CD4-positive, alpha-beta T cell treated with Interleukin-15 for 4 hours (primary cell): ENCODE measurements at regions not wholly inside any gene's neighbourhood (a gene's known extent, or its start where the extent isn't known, plus 50 kb on each side); places are given as distances from the start of the nearest gene placed in this dataset.

Source experiments
- DNase-seq: peaks from one replicate; pipeline ENCODE4 v3.0.0-alpha.2; 2020; ENCODE audit warnings: low spot score

DNA sequence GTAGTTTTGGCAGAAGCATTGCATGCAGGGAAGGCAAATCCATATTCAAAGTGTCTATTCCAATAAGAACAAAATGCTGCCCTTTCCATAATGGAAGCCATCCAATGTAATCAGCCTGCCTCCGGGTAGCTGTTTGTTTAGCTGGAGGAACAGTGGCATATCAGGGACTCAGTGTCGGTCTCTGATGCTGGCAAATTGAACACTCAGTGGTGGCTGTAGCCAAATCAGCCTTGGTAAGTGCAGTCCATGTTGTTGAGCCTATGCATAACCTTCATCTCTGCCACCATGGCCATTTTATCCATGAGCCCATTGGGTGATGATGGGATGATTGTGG lies 147.8 kb upstream of the MAX start:
- no peak for DNase-seq

DNA sequence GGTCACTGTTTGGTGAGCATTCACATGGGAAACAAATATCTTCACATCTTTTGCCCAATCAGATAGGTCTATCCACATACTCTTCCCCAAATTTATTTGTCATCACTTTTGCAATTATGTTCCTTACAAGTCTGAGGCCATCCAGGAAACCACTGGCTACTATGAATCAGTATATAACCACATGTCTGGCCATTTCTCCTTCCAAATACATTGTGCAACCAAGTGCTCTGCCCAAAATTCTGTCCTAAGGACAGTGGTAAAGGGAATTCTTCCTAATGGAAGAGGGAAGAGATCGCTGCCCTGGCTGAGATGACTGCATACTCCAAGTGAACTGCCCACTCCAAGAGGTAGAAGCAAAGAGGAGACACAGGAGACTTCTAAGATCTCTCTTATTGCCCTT lies 148.9 kb upstream of the MAX start:
- DNase-seq: no peak

DNA sequence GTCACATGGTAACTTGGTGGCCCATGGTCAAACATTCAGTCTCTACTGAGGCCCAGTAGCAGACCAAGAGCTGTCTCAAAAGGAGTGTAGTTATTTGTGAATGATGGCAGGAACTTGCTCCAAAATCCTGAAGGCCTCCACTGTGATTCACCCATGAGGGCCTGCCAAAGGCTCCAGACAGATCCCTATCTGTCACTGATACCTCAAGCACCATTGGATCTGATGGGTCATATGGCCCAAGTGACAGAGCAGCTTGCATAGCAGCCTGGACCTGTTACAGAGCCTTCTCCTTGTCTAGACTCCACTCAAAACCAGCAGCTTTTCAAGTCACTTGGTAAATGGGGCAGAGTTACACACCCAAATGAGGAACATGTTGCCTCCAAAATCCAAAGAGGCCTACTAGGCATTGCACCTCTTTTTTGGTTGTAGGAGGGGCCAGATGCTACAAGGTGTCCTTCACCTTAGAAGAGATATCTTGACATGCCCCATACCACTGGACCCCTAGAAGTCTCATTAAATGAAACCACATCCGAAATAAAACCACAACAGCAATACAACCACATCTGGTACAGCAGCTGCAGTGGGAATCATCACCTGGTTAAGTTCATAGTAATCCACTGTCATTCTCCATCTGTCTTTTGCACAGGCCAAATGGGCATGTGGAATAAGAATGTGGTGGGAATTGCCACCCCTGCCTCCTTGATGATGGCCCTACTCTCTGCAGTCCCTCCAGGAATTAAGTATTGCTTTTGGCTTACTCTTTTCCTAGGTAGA lies 150.4 kb upstream of the MAX start:
- no peak for DNase-seq

DNA sequence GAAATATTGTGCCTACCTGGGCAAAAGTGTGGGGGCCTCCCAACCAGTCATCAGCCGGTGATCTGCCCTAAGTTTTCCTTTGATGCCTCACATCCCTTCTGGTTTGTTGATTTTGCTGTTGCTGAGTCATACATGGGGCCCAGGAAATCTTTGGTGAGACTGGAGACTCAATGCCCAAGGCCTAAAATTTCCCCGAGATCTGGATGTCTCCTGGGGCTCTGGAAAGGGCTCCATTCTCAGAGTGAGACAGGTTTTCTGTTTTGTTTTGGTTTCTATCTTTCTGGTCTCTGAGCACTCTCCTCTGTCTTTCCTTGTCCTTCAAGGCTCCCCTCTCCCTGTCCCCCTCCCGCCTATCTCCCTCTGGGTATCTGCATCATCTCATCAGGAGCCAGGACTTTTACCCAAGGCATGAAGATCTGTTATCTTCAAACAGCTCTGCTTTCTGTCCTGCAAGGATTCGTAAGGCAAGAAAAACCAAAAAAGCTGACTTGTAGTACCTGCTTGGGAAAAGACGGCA lies 152.8 kb upstream of the MAX start:
- no peak for DNase-seq

DNA sequence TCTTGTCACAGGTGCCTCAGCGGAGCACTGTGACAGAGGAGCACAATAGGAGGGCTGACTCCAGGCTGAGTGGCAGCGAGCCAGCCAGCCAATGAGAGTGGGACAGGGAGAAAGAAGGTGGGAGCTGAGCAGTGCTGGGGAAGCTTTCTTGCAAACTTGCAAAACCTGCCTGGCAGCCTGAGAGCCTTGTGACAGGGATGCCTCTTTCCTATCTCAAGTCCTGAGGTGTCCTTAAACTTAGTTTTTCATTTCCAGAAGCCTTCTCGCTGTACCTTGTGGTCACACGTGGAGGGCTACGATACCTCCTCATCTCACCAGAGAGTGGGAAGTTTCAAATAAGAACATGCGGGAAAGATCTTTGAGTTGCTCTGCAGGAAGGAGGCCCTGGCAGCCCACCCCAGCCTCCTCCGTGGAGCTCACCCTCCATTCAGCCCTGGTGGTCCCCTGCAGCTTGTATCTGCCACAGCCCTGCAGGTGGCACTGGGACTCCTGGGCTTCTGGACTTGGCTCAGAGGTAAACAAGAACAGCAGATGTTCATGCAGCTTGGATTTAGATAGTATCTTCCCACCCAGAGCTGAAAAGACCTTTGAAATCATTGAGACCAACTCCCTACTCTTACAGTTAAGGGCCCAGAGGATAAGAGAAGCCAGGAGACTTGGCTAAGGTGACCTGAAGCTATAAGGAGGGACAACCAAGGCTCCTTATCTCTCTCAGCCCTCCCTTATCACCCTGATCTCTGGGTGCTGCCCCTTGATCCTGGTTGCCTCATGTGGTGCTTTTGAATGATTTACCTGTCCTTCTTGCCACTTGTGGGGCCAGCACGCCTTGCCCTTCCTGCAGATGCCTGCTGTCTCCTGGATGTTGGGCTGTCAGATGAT lies 153.5 kb upstream of the MAX start:
- no peak for DNase-seq

DNA sequence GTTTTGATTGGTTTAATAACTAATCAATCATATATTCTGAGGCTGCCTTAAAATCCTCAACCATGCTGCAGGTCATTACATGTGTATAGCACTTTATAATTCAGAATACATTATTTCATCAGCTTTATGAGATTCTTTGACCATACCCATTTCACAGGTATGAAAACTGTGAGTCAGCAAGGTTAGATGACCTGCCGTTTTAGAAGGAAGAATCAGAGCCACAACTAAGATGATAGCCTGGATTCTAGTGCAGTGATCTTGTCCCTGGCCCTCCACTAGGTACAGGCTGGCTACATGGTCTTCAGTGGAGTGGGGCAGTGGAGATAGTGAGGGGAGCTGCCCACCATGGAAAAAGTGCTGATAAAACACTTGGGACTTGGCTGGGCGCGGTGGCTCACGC lies 154.4 kb upstream of the MAX start:
- no peak for DNase-seq

DNA sequence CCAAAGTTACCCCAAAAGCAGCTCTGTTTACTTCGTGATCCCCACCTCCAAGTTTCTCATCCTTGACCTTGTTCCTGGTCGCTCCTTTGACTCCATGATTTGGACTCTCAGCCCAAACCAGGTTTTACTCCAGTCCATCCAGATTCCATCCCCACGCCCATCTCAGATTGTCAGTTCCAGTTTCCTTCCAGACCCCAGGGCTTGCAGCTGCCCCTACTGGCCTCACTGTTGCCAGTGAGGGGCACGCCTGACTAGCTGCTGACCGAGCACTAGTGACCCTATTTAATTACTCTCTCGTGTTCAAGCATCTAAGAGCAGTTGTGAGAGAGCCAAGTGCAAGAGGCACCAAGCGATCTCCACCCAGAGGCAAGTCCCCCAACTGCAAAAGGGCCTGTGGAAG lies 155.1 kb upstream of the FUT8 start:
- DNase-seq: no peak

DNA sequence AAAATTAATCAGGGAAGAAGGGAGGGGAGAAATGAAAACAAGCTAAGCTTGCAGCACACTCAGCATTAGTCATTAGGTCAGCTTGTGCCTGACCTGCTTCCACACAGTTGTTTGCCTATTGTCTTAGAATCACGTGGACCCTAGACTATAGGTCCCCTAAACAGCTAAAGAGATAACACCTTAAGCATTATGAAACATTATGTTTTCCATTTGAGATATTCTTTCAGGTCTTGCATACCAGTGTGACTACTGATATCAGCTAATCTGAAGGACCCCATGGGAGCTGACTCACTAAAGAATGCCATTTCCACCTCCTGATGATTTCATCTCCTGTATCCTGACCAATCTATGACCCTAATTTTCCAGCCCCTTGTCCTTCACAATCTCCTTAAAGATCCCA lies 154.1 kb upstream of the FUT8 start:
- DNase-seq: no peak

DNA sequence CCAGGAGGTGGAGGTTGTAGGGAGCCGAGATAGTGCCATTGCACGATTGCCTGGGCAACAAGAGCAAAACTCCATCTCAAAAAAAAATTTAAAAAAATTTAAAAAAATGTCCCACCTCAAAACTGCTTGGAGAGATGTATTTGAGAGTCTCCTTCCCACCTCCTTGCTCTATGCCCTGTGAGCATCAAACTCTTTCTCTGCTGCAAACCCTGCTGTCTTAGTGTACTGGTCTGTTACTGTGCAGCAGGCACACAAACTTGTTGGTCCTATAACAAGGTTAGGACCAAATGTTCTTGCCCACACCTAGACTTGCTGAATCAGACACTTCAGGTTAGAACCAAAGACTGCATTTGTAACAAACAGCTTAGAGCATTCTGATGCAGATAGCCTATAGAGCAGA lies 153.5 kb upstream of the FUT8 start:
- no peak for DNase-seq

DNA sequence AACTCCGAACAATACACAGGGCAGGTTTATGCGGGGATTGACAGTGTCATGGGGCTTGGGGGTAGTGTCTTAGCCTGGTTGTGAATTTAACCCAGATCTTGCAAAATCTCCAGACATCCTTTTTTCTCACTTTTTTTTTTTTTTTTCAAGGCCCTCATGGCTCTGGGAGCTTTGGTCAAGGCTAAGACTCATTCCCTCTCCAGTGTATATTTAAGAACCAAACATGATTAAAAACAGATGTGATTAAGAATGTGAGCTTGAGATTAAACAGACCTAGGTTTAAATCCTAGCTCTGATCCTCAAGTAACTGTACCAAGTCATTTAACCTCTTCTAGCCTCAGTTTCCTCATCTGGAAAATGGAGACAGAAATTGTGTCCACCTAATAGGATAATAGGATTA lies 151.7 kb upstream of the FUT8 start:
- DNase-seq: no peak

DNA sequence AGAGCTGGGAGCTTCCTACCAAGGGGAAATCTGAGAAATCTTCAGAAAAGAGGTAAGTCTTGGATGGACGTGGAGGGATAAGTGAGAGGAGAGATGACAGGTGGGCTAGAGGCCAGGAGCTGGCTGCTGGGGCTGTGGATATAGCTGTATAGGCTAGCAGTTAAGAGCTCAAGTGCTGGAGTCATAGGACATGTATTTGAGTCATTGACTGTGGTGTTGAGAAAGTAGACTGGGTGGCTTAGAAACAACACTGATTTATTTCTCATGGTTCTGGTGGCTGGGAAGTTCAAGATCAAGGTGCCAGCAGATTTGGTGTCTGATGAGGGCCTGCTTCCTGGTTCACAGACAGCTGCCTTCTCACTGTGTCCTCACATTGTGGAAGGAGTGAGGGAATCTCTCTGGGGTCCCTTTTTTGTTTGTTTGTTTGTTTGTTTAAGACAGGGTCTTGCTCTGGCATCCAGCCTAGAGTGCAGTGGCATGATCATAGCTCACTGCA lies 151.1 kb upstream of the FUT8 start:
- no peak for DNase-seq

DNA sequence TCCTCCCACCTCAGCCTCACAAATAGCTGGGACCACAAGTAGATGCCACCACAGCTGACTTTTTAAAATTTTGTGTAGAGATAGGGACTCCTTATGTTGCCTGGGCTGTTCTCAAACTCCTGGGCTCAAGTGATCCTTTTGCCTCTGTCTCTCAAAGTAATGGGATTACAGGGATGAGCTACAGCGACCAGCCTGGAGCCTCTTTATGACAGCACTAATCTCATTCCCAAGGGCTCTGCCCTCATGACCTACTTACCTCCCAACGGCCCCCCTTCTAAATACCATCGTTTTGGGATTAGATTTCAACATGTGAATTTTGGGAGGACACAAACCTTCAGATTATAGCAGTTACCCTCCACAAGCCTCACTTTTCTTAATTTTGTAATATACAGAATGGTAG lies 150.6 kb upstream of the FUT8 start:
- DNase-seq: no peak

DNA sequence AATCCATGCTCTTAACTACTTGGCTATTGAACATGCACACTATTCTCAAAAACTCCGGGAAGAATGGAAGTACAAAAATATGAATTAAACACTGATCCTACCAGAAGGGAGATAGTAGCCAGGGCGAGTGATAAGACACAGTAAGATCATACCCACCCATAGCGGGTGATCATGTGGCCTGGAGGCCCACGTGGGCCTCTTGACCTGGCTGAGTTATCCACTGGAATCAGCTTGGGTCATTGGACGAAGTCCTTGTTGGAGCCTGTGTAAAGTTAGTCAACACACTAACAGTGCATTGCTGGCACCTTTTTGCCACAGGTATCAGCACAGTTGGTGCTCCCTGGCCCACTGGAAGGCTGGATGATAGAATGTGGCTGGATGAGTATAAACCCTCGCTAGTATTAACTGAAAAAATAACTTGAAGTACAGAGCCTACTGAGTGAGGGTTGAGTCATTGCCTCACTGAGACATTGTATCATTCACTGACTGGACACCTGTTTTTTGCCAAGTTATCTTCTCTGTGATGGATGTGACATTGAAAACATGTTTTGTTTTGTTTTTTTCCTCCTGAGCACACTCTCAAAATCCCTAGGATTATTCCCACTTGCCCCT lies 149.2 kb upstream of the FUT8 start:
- no peak for DNase-seq

DNA sequence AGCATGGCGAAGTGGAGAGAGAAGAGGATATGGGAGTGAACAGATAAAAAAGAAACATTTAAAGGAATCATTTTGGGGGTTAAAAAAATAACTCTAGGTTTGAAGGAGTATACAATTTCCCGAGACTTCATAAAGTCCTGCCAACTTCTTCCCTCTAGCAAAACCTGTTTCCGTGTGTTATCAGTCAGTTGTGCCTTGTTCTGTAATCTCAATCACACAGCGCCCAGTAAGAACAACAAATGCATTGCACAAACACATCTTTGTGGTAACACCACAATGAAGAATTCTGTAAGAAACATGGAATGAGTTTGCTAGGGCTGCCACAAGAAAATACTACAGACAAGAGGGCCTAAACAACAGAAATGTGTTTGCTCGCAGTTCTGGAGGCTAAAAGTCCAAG lies 144.7 kb upstream of the FUT8 start:
- no peak for DNase-seq

DNA sequence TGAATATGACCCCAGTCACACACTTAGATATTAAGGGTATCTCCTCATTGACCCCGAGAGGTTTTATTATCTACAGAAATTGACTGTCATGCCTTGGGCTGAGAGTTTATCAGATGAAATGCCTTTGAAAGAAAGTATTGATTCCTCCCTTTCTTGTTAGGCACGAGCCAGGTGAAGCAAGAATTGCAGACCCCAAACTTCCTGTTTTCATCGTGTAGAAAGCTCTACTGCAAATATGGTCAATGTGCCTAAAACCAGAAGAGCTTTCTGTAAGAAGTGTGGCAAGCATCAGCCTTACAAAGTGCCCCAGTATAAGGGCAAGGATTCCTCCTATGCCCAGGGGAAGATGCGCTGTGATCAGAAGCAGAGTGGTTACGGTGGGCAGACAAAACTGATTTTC lies 143.9 kb upstream of the FUT8 start:
- no peak for DNase-seq

DNA sequence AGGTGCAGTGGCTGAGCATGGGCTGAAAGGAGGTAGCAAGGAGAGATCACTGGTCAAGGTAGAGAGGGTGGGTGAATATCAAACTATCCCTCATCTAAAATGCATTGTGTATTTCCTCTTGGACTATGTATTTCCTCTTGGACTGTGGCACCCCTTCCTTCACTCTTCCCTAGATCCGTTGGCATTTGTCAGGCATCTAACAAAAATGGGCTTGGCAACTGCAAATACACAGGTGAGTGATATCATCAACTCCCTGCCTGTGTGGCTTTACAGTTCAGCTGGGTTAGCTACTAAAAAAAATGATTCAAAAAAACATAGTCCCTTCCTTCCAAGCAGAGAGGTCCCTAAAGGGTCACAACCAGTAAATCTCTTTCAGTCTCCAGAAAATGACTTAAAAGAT lies 142.8 kb upstream of the FUT8 start:
- DNase-seq: no peak

DNA sequence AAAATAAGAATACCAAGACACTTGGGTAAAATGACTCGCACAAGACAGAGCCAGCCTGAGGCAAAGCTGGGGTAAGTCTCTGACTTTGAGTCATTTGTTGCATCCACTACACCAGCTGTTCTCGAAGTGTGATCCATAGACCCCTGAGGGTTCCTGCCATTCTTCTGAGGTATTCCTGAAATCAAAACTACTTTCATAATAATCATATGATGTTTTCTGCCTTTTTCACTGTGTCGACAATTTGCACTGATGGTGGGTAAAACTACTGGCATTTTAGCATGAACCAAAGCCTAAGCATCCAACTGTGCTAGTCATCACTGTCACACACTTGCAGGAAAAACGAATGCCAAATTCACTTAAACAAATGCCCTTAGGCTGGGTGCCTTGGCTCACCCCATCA lies 135.5 kb upstream of the FUT8 start:
- no peak for DNase-seq

DNA sequence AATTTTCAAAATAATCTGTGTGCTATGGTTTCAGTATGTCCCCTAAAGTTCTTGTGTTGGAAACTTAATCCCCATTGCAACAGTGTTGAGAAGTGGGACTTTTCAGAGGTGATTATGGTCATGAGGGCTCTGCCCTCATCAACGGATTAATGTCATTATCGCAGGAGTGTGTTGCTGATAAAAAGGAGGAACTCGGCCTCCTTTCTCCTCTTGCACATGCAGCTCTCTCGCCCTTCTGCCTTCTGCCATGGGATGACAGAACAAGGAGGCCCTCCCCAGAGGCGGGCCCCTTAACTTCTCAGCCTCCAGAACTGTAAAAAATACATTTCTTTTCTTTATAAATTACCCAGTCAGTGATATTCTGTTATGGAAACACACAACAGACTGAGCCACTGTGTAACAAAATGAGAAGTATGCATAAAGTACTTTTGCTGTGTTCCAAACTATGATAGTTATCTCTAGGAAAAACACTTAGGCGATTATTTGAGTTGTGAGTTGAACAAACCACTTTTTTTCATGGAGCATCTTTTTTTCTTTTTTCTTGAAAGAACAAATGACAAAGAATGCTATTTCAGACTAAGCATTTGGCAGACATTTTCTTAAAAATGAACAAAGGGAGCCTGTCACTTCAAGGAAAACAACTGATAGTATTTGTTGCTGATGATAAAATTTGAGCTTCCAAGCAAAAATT lies 134.8 kb upstream of the FUT8 start:
- no peak for DNase-seq

DNA sequence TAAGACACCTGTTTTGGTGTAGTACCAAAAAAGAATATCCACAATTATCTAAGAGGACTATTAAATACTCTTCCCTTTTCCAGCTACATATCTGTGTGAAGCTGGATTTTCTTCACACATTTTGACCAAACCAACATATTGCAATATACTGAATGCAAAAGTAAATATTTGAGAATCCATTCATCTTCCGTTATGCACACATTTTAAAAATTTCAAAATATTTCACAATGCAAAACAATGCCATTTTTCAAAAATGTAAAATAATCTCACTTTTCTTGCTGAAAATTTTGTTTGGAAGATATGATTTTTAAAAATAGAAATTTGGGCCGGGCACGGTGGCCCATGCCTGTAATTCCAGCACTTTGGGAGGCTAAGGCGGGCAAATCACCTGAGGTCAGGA lies 133.9 kb upstream of the FUT8 start:
- DNase-seq: no peak

DNA sequence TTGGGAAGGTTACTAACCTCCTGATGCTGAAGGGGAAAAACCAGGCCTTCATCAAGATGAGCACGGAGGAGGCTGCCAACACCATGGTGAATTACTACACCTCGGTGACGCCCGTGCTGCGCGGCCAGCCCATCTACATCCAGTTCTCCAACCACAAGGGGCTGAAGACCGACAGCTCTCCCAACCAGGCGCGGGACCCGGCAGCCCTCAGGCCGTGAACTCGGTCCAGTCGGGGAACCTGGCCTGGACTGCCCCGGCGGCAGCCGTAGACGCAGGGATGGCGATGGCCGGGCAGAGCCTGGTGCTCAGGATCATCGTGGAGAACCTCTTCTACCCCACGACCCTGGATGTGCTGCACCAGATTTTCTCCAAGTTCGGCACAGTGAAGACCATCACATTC lies 133.0 kb upstream of the FUT8 start:
- DNase-seq: no peak

DNA sequence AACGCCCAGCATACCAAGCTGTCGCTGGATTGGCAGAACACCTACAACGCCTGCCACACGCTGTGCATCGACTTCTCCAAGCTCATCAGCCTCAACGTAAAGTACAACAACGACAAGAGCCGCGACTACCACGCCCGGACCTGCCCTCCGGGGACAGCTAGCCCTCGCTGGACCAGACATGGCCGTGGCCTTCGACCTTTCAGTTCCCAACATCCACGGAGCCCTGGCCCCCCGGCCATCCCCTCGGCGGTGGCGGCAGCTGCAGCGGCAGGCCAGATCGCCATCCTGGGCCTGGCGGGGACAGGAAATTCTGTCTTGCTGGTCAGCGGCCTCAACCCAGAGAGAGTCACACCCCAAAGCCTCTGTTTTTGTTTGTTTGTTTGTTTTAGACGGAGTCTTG lies 132.6 kb upstream of the FUT8 start:
- no peak for DNase-seq

DNA sequence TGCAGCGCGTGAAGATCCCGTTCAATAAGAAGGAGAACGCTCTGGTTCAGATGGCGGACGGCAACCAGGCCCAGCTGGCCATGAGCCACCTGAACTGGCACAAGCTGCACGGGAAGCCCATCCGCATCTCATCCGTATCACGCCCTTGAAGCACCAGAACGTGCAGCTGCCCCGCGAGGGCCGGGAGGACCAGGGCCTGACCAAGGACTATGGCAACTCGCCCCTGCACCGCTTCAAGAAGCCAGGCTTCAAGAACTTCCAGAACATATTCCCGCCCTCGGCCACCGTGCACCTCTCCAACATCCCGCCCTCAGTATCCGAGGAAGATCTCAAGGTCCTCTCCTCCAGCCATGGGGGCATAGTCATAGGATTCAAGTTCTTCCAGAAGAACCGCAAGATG lies 131.9 kb upstream of the FUT8 start:
- no peak for DNase-seq
